ENCODE measurements at regions not wholly inside any gene's neighbourhood (a gene's known extent, or its start where the extent isn't known, plus 50 kb on each side); places are given as distances from the start of the nearest gene placed in this dataset.

DNA sequence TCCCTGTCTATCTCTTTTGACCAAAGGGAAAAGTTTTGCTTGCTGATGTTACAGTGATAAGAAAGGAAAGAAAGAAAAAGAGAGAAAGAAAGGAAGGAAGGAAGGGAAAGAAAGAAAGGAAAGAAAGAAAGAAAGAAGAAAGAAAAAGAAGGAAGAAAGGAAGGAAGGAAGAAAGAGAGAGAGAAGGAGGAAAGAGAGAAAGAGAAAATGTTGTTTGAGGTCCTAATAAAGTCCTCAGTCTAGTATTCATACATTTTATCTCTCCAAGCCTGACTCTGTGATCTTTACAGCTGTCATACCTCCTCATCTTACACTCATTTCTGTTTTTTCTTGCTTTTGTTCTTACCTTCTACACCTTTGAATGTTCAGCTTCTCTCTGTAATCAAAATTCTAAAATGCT, 111.4 kb upstream of the MBNL1 start:
- DNase-seq: no peak

DNA sequence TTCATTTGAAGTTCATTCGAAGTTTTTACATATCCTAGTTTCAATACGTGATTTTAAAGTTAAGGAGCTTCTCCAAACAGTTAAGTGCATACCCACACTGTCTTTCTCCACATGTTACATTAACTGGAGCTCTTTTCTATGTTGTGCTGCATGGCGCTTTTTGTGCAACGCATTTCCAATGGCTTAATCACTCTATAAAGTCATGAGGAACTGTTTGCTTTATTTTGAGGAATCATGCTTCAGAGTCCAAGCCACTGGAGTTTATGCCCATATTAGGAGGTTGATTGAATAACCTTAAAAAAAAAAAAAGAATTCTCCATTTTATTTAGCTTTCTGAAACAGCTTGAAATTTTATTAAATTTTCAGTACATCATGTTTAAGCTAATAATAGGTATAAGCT, 109.4 kb upstream of the MBNL1 start:
- DNase-seq: no peak

DNA sequence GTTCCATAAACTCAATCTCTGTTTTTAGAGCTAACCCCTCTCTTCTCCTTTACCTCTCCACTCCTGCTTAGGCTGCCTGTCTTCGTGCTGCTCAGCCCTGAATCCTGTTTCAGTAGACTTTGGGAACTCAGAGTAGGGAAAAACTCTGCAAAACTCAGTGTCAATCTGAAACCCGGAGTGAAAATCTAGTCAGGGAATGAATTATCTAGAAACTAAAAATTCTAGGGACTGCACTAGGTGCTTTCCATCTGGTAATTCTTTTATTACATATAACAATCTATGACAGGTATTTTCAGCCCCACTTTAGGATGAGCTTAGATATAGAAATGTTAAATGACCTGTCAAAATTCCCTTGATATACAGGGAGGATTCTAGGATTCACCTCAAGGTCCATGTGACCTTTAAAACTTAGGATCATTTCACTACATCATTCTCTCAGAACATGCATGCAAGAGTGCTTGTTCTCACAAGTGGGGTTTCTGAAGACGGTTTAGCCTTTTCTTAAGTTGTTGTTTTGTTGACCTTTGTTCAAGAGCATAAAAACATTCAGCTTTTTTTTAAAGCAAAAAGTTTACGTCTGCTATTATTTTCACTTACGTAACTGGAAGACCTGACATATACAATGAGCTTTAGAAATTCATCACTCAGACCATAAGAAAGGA, 108.2 kb upstream of the MBNL1 start:
- no peak for DNase-seq

DNA sequence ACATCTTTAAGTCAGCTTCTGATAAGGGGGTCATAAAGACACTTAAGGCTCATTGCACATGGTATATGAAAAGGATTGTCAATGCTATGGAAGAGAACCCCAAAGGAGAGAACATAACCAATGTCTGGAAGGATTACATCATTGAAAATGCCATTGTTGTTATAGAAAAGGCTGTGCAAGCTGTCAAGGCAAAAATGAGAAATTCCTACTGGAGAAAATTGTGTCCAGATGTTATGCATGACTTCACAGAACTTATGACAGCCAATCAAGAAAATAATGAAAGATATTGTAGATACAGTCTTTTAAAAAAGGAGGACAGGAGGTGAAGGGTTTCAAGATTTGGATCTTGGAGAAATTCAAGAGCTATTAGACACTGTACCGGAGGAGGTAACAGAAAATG, 96.3 kb upstream of the MBNL1 start:
- DNase-seq: no peak

DNA sequence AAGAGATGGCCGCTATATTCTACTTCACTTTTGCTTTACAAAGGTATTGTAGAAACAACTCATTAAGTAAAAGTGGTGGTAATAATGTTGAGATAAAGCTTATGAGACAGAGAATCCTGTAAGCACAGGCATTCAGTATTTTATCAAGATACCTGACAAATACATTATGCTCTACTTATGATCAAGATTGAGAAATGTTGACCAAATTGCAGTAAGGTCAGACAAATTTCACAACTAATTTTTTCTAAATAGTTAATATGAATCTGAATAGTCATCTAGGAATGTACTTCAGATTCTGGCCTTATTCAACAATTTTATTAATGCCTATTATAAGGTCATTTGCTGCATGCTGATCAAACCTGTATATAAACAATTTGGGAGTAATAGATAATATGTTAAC, 95.1 kb upstream of the MBNL1 start:
- no peak for DNase-seq

DNA sequence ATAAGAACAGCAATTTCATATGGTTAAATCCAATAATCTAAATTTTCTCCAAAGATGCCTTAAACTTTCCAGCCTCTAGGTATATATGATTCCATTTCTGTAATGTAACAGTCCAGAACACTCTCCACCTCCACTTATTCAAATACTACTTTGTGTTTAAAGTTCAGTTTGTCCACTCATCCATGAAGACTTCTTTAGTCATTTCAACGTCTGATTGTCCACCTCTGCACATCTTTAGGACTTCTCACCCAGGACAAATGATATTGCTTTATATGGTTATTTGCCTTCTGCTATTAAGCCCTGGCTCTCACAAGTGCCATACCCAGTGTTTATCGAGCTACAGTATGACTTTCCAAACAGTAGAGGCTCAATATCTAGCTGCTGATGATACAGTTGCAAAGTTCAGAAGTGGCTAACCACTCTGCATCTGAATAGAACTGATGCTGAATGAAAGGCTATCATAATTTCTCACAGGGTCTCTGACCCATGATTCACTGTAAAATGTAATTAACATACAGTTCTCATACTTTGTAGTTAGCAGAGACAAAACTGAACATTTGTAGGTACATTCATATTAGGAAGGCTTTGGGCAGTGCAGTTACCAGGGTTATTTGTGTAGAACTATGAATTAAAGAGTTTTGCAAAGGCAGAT, 93.7 kb upstream of the MBNL1 start:
- DNase-seq: no peak

DNA sequence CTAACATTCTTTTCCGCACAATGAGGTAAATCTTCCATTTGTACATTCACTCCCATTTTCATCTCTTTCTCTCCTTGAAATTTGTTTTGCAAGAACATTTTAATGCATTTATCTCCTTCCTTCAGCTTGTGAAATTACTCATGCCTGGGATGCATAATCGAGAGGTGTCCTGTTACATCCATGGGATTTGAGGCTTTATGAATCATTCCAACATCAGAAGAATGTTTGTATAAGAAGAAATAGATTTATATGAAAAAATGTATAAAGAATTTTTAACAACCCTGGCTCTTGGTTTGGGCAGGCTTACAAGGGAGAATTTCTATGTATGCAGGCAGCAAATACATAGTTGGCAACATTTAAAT, 93.2 kb upstream of the MBNL1 start:
- no peak for DNase-seq

DNA sequence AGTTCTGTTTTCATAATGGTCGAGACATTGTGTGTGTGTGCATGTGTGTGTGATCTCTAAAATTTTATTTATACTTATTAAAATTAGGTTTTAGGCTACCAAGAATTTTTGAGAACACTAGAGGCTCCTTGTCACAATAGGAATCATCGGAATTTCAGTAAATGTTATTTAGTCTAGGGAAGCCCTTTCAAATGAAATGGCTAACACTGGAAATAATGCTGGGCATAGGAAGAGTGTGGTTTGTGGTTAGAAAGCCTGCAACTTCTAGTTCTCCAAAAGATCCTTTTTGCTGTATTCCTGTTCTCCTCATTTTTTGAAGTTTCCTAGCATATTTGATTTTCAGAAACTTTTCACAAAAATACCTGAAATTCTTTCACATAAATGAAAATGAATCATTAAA, 92.5 kb upstream of the MBNL1 start:
- DNase-seq: no peak

DNA sequence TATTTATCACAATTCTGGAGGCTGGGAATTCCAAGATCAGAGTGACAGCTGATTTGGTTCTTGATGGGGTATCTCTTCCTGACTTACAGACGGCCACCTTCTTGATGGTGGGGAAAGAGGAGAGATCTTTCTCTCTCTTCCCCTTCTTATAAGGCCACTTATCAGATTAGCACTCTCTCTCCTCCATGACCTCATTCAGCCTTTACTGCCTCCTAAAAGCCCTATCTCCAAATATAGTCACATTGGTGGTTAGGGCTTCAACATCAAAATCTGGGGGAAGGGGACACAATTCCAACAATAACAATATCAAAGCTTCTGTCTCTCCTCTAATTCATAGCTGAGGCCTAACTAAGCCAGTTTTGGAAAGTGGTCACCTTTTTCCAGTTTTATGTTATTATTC, 91.7 kb upstream of the MBNL1 start:
- no peak for DNase-seq

DNA sequence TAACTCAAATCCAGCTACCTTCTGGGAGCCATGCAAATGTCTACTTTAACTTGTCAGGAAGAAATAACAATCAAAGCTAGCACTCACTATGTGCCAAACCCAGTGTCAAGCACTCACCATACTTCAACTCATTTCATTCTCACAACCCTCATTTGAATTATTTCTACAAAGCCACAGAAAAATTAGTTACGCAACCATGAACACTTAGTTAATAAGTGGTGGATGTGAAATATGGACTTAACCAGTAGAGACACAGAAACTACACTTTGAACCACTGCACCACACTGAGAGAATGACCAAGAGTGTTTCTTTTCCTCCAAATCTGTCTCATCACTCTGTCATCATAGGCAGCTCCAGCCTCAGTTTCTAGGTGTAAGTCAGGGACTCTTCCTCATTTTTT, 91.0 kb upstream of the MBNL1 start:
- DNase-seq: no peak

DNA sequence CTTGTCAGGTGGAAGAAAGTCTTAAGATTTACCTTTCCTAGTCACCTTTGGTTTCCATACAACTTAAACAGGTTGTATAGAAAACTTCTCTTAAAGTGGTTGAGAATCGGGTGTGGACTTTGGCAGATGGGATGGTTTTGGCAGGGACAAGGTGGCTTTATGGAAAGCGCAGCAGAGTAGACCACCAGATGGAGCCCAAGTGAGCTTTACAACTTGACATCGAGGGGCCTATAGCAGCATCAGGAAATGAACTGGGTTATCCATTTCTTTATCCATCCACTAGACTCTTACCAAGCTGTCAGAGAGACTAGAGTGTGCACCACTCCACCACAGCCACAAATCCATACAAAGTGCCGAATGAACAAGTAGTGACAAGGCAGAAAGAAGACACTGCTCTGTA, 85.3 kb upstream of the MBNL1 start:
- DNase-seq: peak; percentile 63

DNA sequence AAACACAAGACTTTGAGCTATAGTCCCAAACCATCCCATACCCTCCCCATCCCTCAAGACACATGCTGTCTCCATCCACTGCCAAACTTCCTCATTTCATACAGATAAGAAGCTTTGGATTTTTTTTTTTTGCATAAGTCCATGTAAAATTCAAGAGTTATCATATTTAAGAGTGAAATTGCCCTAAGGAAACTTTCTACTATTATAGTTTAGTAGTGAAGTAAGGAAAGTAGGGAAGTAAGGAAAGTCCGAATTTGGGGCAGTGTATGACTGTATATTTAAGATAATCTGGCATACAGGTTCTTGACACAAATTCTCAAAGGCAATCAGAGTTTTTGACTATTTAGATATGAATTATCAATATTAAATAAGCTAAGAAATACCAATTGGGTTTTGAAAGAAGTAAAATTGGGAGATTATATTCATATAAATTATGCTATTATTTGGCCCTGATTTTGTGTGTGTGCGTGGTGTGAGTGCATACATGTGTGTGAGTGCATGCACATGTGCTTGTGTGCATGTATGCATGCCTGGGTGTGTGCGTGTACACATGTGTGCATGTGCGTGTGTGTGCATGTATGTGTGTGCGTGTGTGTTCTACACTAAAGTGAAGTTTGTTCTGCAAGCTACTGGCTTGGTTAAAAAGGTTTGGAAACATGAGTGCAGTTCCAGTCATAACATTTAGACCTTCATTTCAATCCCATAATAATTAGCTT, 83.6 kb upstream of the MBNL1 start:
- no peak for DNase-seq

DNA sequence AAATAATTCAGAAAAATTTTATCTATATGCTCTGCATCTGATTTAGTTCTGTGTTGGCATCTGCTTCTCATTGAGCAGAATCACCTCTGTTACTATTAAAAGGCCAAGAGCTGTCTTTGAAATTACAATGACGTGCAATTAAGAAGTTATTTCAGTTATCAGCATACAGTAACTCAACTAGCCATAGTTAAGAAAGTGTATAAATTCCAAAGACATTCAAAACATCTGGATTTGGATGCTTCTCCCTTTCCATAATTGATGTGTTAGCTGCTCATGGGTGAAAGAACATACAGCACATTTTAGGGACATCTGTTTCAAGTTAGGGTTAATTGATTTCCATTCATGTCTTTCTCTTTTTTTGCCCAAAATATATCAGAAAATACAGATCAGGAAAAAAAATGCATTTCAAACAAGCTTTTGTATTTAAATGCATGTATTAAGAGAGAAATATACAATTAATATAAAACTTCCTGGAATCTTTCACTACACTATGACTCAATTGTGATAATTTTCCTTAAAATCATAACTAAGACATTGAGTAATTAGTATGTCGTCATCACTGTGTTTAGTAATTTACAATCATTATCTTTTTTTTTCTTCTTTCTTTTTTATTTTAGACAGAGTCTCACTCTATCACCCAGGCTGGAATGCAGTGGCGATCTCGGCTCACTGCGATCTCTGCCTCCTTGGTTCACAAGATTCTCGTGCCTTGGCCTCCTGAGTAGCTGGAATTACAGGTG, 82.7 kb upstream of the MBNL1 start:
- DNase-seq: no peak

DNA sequence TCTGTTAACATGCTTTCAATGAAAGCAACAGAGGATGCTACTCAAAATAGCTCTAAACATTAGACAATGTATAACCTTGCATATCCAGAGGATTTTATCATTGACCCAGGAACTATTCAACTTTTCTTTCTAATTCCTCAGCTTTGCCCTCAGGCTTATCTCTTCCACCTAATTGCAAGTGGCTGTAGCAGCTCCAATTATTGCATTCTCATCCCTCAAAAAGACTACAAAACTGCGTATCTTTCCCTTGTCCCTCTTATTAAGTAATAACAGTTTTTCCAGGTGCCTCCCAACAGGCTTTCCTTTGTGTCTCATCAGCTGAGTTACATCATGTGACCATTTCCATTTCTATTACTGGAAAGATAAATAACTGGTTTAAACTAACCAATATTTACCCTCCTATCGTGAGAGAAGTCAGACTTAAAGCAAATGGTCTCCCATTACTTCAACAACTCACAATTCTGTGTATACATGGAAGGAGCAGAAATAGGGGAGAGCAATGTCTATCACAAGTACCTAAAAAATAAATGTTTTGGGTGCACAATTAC, 78.0 kb upstream of the MBNL1 start:
- DNase-seq: no peak

DNA sequence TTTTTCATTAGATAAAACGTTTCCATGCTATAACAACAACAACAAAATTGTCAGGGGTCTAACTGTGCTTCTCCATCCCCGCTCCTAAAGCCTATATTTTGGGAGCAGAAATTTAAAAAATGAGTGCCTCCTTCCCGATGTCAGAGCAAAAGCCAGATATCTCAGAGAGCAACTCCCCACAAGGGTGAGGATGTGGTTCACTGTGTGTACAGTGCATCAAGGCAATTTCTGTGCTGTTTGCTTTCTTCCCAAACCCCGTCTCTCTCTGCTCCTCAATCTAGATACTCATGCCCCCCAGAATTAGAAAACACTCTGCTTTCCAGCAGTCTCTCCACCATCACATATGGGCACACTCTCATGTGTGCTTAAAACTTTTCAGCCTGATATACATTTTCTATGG, 76.7 kb upstream of the MBNL1 start:
- DNase-seq: no peak

DNA sequence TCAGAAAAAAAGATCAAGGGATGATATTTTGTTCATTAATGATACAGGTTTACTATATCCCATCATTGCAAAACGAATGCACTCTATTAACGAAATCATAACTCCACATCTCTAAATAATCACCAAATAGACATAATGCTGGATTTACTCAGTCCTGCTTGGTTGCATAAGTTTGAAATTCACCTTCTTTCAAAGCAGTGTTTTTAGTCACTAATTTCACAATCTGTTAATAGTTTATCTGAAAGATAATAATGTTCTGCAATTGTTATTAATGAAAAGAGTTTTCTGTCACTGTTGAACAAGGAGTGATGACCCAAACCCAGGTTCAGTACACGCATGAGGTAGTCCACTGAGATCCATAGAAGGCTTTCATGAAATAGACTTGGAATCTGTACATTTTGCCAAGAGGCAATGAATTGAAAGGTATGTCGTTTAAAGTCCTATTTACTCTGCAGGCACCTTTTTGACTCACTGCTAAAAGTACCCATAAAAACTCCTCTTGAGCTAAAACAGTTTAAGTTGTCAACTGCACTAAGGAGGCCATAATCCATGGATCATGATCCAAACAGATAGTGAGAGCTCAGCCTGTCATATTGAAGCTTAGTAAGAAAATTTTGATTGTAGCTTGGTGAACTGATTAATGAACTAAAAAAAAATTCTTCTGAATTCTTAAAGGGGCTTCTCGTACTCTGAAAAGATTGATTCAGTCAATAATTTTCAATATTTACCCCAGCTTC, 75.6 kb upstream of the MBNL1 start:
- no peak for DNase-seq

DNA sequence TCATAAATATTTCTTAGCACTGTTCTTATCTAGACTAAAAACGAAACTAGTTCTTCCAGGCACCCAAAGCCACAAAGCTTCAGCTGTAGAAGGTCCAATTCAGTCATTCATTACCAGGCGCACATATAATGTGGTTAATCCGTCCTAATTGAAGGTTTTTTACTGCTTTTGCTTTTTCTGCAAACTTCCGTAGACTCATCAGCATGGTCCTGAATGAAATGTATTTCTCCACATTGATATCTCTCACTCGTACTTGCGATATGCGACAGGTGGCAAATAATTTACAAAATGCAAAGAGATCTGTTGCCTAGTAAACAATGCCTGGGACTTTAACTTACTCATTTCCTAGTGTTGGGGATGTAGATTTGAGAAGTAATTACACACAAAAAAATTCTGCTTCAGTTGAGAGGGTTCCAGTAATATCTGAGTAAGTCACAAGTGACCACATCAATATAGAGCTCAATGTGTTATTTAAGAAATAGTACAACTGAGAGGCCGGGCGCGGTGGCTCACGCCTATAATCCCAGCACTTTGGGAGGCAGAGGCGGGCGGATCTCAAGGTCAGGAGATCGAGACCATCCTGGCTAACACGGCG, 75.0 kb upstream of the MBNL1 start:
- DNase-seq: no peak

DNA sequence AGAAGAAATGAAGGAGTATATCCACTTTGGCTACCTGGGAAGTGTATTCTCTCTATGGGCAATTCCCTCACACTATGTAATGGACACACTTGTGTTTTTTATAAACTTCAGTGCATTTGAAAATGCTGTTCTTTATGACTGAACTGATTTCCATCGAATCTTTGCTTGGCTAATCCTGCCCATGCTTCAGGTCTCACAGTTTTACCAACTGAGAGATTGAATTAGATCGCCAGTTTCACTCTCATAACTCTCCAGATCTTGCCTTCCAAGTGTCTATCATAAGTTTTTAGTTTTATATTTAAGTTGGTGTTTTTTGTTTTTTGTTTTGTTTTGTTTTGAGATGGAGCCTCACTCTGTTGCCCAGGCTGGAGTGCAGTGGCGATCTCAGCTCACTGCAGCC, 73.5 kb upstream of the MBNL1 start:
- DNase-seq: no peak

DNA sequence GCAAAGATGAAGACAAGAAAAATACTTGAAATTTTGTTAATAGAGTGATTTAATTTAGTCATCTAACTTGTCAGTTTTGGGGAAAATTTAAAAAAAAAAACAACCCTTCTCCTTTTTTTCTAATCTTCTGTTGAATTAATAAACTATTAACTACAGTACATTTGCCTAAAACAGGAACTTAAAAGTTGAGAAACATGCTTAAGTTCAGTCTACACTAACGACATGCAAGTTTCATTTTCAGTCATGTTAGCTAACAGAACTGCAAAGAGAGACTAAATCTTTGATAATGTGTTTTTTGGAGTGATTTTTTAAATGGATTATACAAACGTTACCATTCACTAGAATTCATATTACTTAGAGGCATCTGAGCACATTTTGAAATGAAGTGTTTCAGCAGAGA, 71.9 kb upstream of the MBNL1 start:
- no peak for DNase-seq

DNA sequence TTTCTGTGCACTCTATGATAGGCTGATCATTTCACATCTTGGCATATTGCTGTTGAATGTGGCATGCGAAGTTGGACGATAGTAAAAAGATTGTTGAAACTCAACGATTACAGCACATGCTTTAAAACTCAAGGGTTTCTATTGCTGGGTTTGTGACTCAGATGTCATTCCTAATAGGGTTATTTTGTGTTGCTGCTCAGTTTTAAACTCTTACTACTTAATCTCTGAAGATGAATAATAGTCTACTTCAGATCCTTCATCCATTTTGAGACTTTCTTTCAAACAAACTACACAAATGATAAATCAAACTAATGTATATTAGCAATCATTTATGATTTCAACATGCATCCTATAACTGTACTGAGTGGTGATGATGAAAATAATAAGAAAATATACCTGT, 71.3 kb upstream of the MBNL1 start:
- no peak for DNase-seq

DNA sequence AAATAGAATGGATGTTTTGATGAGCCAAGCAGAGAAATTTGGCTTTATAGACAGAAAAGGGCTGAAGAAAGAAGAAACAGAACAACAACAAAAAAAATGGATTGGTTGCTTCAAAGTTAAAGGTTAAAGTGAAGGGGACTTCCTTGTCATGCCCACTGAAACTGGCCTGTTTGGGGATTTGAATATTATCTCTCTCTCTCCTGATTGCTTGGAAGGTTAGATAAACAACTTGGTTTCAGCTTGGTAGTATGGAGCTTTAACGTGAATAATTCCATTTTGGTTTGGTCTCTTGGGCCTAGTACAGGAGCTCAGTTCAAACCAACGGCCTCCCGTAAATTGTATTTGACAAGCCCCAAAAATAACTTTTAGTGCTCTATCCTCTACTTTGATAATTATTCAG, 70.8 kb upstream of the MBNL1 start:
- DNase-seq: no peak

DNA sequence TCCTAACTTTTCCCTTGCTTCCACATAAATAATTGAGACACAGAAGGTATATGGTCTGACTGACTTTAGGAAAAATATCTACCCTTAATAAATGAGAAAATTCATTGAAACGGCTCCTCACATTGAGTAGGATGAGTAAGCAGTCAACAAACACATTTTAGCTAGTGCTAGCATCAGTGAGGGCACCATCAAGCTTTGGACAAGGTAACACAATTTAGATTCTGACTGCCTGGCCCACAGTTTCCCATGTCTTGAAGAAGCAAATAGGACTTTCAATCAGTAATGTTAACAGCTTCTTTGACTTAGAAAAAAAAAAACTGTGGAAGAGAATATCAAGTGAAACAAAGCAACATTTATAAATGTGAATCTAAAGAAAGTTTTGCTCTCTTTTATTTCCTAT, 70.1 kb upstream of the MBNL1 start:
- DNase-seq: no peak

Measured in NCI-H1092 treated with DMSO at 0.1 percent for 48 hours (cell line).